Activated naive CD8-positive, alpha-beta T cell (primary cell): ENCODE measurements at regions not wholly inside any gene's neighbourhood (a gene's known extent, or its start where the extent isn't known, plus 50 kb on each side); places are given as distances from the start of the nearest gene placed in this dataset.

ENCODE experiments used
- H3K27ac Mint-ChIP-seq: one replicate; pipeline ENCODE4 v1.8.0; 2021; ENCODE audit warnings: mixed read lengths
- H3K27me3 Mint-ChIP-seq: one replicate; pipeline ENCODE4 v1.8.0; 2021; ENCODE audit warnings: mixed read lengths
- H3K36me3 Mint-ChIP-seq: one replicate; pipeline ENCODE4 v1.8.0; 2021; ENCODE audit warnings: mixed read lengths
- H3K4me1 Mint-ChIP-seq: one replicate; pipeline ENCODE4 v1.8.0; 2021; ENCODE audit warnings: low read depth, mixed read lengths
- H3K4me3 Mint-ChIP-seq: one replicate; pipeline ENCODE4 v1.8.0; 2021; ENCODE audit warnings: mild to moderate bottlenecking, mixed read lengths
- H3K9me3 Mint-ChIP-seq: one replicate; pipeline ENCODE4 v1.8.0; 2021; ENCODE audit warnings: low read depth, mixed read lengths

DNA sequence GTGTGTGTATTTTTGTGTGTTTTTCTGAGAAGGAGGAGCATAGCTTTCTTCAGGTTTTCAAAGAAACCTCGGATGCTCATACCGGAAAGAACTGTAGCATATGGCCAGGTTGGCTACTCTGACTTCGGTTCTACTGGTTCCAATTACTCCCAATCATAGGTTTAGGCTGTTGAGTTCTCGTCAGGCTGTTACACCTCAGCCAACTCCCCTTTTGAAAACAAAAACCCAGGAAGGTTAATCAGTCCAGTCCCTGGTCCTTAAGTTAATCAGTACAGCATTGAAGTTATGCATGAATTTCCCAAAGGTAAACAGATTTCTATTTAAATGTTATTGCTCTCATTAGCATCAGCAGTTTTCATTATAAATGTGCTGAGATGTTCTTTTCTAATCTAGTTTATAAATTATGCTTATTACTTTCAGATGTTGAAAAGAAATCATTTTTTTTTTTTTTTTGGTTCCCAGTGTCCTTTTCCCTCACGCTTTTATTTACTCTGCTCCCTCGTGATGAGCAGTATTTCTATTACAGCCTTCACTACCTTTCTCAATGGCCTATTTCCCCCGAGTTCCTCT, 111.0 kb downstream of the NPIPB5 start:
- Mint-ChIP-seq H3K4me3 (no peak overlapping the region), H3K9me3 (no peaks in the 10 kb centered on the region), H3K27ac (no peak overlapping the region), H3K36me3 (no peaks in the 10 kb centered on the region), H3K4me1 (no peaks in the 10 kb centered on the region), H3K27me3 (peaks cover 2% of the 10 kb centered on the region)

DNA sequence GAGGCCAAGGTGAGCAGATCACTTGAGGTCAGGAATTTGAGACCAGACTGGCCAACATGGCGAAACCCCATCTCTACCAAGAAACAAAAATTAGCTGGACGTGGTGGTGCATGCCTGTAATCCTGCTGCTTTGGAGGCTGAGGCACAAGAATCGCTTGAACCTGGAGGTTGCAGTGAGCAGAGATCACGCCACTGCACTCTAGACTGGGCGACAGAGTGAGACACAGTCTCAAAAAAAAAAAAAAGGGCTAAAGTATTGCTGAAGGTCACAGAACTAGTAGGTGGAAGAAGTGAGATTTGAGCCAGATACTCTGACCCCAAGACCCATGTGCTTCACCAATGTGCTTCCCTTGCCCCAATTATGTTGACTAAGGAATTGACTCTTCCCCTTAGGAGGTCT, 112.0 kb downstream of the NPIPB5 start:
- H3K4me1 Mint-ChIP-seq = no peaks in the 10 kb centered on the region
- no peak overlapping the region for H3K27ac Mint-ChIP-seq
- no peaks in the 10 kb centered on the region for H3K27me3 Mint-ChIP-seq

DNA sequence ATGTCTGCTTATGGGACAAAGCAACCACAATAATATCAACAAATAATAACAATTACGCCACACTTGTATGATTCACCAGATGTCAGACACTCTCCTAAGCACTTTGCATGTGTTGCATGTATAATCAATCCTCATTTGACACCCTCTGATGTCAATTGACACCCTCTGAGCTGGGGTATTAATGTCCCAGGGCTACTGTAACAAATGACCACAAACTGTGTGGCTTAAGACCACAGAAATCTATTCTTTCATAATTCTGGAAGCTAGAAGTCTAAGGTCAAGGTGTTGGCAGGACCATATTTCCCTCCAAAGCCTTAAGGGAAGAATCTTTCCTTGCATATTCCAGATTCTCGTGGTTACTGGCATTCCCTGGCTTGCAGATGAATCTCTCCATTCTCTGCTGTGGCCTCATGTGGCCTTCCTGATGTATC, 112.7 kb downstream of the NPIPB5 start:
- H3K9me3 Mint-ChIP-seq = no peaks in the 10 kb centered on the region
- H3K27ac Mint-ChIP-seq = no peak overlapping the region
- no peaks in the 10 kb centered on the region for H3K27me3 Mint-ChIP-seq
- no peak overlapping the region for H3K4me3 Mint-ChIP-seq
- H3K36me3 Mint-ChIP-seq = no peaks in the 10 kb centered on the region
- H3K4me1 Mint-ChIP-seq = no peaks in the 10 kb centered on the region

More for the DNA sequence above, 112.0 kb downstream of the NPIPB5 start:
- Mint-ChIP-seq H3K36me3 (no peaks in the 10 kb centered on the region), H3K4me3 (no peak overlapping the region), H3K9me3 (no peaks in the 10 kb centered on the region)

DNA sequence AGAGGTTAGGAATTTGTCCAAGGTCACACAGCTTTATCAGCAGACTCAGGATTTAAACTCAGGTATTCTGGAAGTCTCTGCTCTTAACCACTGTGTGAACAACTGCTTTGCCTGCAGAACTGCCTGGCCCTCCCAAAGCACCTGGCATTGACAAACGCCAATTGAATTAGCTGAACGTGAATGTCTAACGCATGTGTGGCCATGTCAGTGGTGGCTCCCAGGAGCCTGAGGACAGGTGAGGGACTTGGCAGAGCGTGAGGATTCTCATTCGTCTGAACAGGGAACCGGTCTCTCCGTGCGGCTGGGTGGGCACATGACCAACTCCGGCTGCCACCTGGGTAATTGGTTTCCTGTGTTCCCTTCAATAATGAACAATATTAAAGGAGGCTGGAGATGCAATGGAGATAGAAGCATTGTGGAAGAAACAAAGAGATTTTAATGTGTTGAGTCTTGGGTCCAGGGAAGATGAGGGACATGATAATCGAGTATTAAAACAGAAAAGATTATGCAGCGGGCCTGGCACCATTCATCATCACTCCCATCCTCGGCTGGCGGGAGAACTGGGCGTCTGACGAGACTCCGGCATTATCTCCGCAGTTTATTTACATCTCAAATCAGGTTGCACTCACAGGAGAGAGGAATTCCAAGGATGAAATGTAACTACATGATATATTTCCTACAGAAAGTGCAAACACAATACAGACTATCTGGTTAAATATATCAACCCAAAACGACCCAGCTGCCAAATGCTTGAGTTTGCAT, 113.5 kb downstream of the NPIPB5 start:
- Mint-ChIP-seq H3K27me3 (no peaks in the 10 kb centered on the region), H3K36me3 (no peaks in the 10 kb centered on the region), H3K4me3 (no peak overlapping the region), H3K9me3 (no peaks in the 10 kb centered on the region), H3K4me1 (no peaks in the 10 kb centered on the region), H3K27ac (no peak overlapping the region)

DNA sequence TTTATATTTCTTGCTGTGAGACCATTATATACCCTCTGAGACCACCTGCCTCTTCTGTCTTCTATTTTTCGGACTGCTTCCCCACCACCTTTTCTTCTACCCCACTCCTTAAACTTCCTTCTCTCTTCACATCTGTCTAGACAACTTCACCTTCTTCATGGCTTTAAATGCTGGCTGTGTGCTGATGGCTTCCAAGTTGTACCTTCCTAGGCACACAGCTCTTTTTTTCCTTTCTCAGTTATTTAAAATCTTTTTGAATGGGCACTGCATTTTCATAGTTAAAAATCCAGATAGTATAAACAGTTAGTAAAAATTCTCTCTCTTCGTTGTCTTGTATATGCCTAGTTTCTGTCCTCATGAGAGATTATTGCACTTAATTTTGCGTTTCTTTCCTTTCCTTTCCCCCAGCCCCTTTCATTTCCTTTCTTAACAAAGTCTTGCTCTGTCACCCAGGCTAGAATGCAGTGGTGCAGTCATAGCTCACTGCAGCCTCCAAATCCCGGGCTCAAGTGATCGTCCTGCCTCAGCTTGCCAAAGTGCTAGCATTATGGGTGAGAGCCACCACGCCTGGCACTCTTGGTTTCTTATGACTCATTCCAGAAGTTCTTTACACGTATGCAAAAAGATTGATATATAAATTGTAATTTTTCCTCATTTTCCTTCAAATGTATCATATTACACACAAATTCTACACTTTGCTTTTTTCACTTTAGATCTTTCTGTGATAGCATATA, 114.3 kb downstream of the NPIPB5 start:
- H3K4me3 Mint-ChIP-seq = no peak overlapping the region
- H3K9me3 Mint-ChIP-seq = no peaks in the 10 kb centered on the region
- H3K4me1 Mint-ChIP-seq = no peaks in the 10 kb centered on the region
- H3K27me3 Mint-ChIP-seq = no peaks in the 10 kb centered on the region
- H3K36me3 Mint-ChIP-seq = no peaks in the 10 kb centered on the region
- no peak overlapping the region for H3K27ac Mint-ChIP-seq

DNA sequence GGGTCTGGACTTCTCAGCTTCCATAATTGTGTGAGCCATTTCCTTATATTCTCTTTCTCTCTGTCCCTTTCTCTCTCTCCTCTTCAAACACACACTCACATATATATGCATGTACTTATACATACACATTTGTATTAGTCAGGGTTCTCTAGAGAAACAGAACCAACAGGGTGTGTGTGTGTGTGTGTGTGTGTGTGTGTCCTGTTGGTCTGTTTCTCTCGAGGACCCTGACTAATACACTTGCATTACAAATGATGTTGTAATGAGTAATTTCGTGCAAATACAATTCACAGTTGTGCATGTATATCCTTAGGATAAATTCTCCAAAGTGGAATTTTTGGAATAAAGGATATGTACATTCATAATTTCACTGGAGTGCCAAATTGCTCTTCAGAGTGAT, 115.3 kb downstream of the NPIPB5 start:
- H3K36me3 Mint-ChIP-seq = no peaks in the 10 kb centered on the region
- H3K27me3 Mint-ChIP-seq = no peaks in the 10 kb centered on the region
- H3K4me1 Mint-ChIP-seq = no peaks in the 10 kb centered on the region
- no peak overlapping the region for H3K27ac Mint-ChIP-seq
- H3K4me3 Mint-ChIP-seq = no peak overlapping the region
- H3K9me3 Mint-ChIP-seq = no peaks in the 10 kb centered on the region

DNA sequence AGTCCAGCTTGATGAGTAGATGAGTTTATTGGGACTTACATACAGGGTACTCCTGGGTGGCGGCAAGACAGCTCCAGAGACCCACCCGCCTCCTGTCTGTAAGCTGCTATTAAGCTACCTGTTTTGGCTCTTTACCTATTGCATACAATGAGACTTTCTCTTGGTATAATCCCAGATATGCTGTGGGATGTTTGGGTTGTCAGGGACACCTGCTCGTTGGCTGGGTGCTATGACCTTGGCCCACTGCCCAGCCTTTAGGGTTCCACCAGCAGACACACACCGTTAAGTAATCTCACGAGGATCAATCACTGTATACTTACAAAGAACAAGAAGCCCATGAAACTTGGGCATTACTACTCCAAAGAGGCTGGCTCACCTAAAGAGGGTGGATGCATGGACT, 116.4 kb downstream of the NPIPB5 start:
- Mint-ChIP-seq H3K27ac (no peak overlapping the region), H3K36me3 (no peaks in the 10 kb centered on the region), H3K27me3 (no peaks in the 10 kb centered on the region), H3K4me1 (no peaks in the 10 kb centered on the region), H3K9me3 (no peaks in the 10 kb centered on the region), H3K4me3 (no peak overlapping the region)

DNA sequence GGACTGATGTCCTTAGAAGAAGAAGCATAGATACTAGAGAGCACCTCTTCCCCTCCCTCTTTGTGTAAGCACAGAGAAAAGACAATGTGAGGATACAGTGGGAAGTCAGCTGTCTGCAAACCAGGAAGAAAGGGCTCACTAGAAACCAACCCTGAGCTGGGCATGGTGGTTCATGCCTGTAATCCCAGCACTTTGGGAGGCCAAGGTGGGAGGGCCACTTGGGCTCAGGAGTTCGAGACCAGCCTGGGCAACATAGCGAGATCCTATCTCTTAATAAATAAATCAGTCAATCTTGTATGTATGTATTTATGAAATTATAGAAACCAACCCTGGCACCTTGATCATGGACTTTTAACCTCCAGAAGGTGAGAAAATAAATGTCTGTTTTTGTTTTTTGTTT, 118.3 kb downstream of the NPIPB5 start:
- Mint-ChIP-seq H3K4me1 (no peaks in the 10 kb centered on the region), H3K9me3 (no peaks in the 10 kb centered on the region), H3K27ac (no peak overlapping the region), H3K36me3 (no peaks in the 10 kb centered on the region), H3K4me3 (no peak overlapping the region), H3K27me3 (peaks cover 2% of the 10 kb centered on the region)

DNA sequence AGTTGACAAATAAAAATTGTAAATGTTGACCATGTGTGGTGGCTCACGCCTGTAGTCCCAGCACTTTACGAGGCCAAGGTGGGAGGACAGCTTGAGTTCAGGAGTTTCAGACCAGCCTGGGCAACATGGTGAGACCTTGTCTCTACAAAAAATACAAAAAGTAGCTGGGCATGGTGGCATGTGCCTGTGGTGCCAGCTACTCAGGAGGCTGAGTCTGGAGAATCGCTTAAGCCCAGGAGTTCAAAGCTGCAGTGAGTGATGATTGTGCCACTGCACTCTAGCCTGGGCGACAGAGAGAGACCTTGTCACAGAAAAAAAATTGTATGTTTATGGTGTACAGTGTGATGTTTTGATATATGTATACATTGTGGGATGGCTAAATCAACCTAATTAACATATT, 119.6 kb downstream of the NPIPB5 start:
- no peaks in the 10 kb centered on the region for H3K9me3 Mint-ChIP-seq
- H3K27ac Mint-ChIP-seq = no peak overlapping the region

DNA sequence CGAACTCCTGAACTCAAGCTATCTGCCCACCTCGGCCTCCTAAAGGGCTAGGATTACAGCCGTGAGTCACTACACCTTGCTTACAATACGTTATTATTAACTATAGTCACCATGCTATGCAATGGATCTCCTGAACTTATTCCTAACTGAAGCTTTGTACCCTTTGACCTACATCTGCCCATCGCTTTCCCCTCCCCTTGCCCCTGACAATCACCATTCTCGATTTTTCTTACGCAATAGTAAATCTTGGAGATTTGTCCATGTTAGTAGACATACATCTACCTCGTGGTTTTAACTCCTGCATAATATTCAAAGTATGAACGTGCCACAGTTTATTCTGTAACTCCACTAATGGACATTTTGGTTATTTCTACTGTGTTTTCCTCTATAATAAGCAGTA, 120.6 kb downstream of the NPIPB5 start:
- H3K27ac Mint-ChIP-seq = no peak overlapping the region
- peaks cover 6% of the 10 kb centered on the region for H3K27me3 Mint-ChIP-seq
- no peaks in the 10 kb centered on the region for H3K9me3 Mint-ChIP-seq
- no peaks in the 10 kb centered on the region for H3K36me3 Mint-ChIP-seq
- no peaks in the 10 kb centered on the region for H3K4me1 Mint-ChIP-seq
- H3K4me3 Mint-ChIP-seq = no peak overlapping the region

More for the DNA sequence above, 119.6 kb downstream of the NPIPB5 start:
- peaks cover 3% of the 10 kb centered on the region for H3K27me3 Mint-ChIP-seq
- no peaks in the 10 kb centered on the region for H3K4me1 Mint-ChIP-seq
- no peak overlapping the region for H3K4me3 Mint-ChIP-seq
- H3K36me3 Mint-ChIP-seq = no peaks in the 10 kb centered on the region

DNA sequence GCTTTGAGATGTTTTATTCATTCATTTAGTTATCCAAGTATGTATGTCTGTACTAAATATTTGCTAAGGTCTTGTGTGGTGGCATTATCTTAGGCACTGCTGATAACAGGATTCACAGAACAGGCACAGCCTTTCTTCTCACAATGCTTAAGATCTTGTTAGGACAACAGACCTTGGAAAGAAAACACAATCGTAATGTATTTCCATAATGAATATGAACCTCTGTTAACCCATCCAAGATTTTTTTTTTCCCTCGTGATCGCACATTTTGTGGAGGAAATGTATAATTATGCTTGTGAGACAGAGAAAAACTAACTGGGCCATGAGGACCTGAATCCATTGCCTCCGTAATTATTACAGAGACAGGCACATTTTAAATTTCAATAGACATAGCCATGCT, 121.9 kb downstream of the NPIPB5 start:
- H3K9me3 Mint-ChIP-seq = no peaks in the 10 kb centered on the region
- H3K27me3 Mint-ChIP-seq = peaks cover 6% of the 10 kb centered on the region
- no peak overlapping the region for H3K4me3 Mint-ChIP-seq
- no peaks in the 10 kb centered on the region for H3K4me1 Mint-ChIP-seq
- H3K27ac Mint-ChIP-seq = no peak overlapping the region
- no peaks in the 10 kb centered on the region for H3K36me3 Mint-ChIP-seq

DNA sequence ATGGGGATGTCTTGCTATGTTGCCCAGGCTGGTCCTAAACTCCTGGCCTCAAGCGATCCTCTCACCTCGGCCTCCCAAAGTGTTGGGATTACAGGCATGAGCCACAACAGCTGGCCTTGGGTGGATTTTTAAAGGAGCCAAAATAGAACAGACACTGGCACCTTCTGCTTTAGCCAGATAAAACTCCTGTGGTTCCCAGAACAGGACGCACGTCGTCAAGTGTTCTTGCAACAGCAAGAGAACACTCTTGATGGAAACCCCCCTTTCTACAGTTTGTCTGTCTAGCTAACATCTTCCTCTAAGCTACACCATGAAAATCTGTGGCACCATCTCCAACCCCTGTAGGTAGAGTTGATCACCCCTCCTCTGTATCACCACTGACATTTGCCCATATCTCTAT, 122.6 kb downstream of the NPIPB5 start:
- no peaks in the 10 kb centered on the region for H3K36me3 Mint-ChIP-seq
- H3K4me1 Mint-ChIP-seq = no peaks in the 10 kb centered on the region
- H3K27ac Mint-ChIP-seq = no peak overlapping the region
- no peaks in the 10 kb centered on the region for H3K9me3 Mint-ChIP-seq
- no peak overlapping the region for H3K4me3 Mint-ChIP-seq
- H3K27me3 Mint-ChIP-seq = peaks cover 6% of the 10 kb centered on the region

DNA sequence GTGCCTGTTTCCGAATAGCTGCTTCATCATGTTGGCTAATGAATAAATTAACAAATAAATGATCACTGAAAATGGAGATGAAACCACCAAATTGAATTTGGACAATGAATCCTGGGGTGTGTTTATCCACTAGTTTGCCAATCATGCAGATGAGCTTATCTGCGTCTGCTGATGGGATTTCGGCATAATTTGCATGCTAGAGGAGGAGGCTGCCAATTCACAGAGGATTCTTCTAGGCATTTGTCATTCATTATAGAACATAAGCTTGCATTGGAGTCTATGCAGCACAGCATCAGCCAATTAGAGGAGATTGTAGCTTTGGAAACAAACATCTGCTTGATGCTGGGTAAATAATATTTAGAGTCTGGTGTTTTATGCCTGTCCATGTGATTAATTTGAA, 123.1 kb downstream of the NPIPB5 start:
- no peak overlapping the region for H3K27ac Mint-ChIP-seq
- H3K36me3 Mint-ChIP-seq = no peaks in the 10 kb centered on the region
- peaks cover 6% of the 10 kb centered on the region for H3K27me3 Mint-ChIP-seq
- no peaks in the 10 kb centered on the region for H3K9me3 Mint-ChIP-seq
- H3K4me1 Mint-ChIP-seq = no peaks in the 10 kb centered on the region
- H3K4me3 Mint-ChIP-seq = no peak overlapping the region

DNA sequence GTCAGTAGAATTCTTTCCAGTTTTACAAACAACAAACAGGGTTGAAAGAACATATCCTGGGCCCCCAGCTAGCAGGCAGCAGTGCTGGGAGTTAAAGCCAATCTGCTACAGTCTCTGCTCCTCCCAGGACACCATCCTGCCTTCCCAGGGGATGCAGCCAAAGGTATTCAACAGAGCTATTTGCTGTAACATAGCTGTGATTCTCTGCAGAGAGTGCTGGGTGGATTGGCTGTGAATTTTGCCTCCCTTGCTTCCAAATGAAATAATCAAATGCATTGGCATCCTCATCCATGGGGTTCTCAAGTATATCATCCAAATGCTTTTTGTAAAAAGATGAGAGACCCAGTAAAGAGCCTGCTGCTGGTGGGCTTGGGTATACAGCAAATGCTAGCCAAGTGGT, 124.3 kb downstream of the NPIPB5 start:
- Mint-ChIP-seq H3K4me1 (no peaks in the 10 kb centered on the region), H3K4me3 (no peak overlapping the region), H3K27ac (no peak overlapping the region), H3K27me3 (peaks cover 6% of the 10 kb centered on the region), H3K36me3 (no peaks in the 10 kb centered on the region), H3K9me3 (no peaks in the 10 kb centered on the region)

DNA sequence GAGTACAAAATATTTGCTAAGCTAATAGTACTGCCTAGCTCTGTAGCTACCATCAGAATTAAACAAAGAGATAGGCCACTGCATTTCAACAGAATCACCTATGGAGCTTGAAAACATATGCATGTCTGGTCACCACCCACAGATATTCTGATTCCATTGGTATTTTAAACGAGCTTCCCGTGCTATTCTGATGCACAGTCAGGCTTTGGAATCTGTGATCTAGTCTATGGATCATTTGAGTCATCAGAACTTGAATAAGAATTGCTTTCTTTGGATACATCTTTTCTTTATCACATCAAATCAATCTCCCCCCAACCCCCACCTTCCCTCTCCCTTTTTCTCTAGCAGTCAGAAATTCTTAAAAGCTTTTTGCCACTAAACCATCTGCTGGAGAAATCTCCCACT, 124.7 kb downstream of the NPIPB5 start:
- Mint-ChIP-seq H3K4me3 (no peak overlapping the region), H3K9me3 (no peaks in the 10 kb centered on the region), H3K27me3 (peaks cover 6% of the 10 kb centered on the region), H3K36me3 (no peaks in the 10 kb centered on the region), H3K27ac (no peak overlapping the region), H3K4me1 (no peaks in the 10 kb centered on the region)
